ENCODE measurements at regions not wholly inside any gene's neighbourhood (a gene's known extent, or its start where the extent isn't known, plus 50 kb on each side); places are given as distances from the start of the nearest gene placed in this dataset.

GRCh38 chr10:33416691-33417090 lies 82.2 kb upstream of the NRP1 start:
- peaks cover 8% of the 10 kb centered on the region for H3K4me1 ChIP-seq (ENCODE audit: insufficient read depth, low read length, poor library complexity, severe bottlenecking)
- H3K4me3 ChIP-seq (ENCODE audit: low read depth, low read length, poor library complexity, severe bottlenecking): no peak overlapping the region
- TF ChIP-seq EZH2 (IDR thresholded peaks at IDR 0.05; ENCODE audit: borderline replicate concordance, low read depth, low read length, poor library complexity, severe bottlenecking): no peak
- no peak for TF ChIP-seq CTCF (conservative IDR thresholded peaks at IDR 0.05; ENCODE audit: low read depth, low read length)
- no peak overlapping the region for H3K27ac ChIP-seq (ENCODE audit: low read depth, low read length, poor library complexity, severe bottlenecking)
- ChIA-PET POLR2A (ENCODE audit: low non-redundant PET) (no interaction called here), CTCF (no interaction called here)
- BruUV-seq (replicated peaks): no TSS peak
- H3K36me3 ChIP-seq (ENCODE audit: insufficient read depth, low read length, poor library complexity, severe bottlenecking): no peaks in the 10 kb centered on the region
- no peak for DNase-seq (ENCODE audit: low spot score)
- H3K9me3 ChIP-seq (ENCODE audit: low read depth, low read length, poor library complexity, severe bottlenecking): no peaks in the 10 kb centered on the region
- H3K27me3 ChIP-seq (replicated peaks; ENCODE audit: insufficient read depth, low read depth, low read length, poor library complexity): no peaks in the 10 kb centered on the region
- intact Hi-C loops (cut with micrococcal nuclease; ENCODE audit: unreplicated experiment): loop anchor here (10.0 kb wide), 1 partner anchor 58 kb away; no protein-coding TSS in a partner anchor

GRCh38 chr10:33416209-33416608 lies 81.7 kb upstream of the NRP1 start:
- no peak overlapping the region for H3K27ac ChIP-seq (ENCODE audit: low read depth, low read length, poor library complexity, severe bottlenecking)
- H3K4me3 ChIP-seq (ENCODE audit: low read depth, low read length, poor library complexity, severe bottlenecking): no peak overlapping the region
- intact Hi-C loops (cut with micrococcal nuclease; ENCODE audit: unreplicated experiment): loop anchor here (10.0 kb wide), 1 partner anchor 59 kb away; no protein-coding TSS in a partner anchor
- TF ChIP-seq CTCF (conservative IDR thresholded peaks at IDR 0.05; ENCODE audit: low read depth, low read length) (no peak), EZH2 (IDR thresholded peaks at IDR 0.05; ENCODE audit: borderline replicate concordance, low read depth, low read length, poor library complexity, severe bottlenecking) (no peak)
- H3K36me3 ChIP-seq (ENCODE audit: insufficient read depth, low read length, poor library complexity, severe bottlenecking): no peaks in the 10 kb centered on the region
- no TSS peak for BruUV-seq (replicated peaks)
- no peaks in the 10 kb centered on the region for H3K9me3 ChIP-seq (ENCODE audit: low read depth, low read length, poor library complexity, severe bottlenecking)
- DNase-seq (ENCODE audit: low spot score): no peak
- ChIA-PET POLR2A (ENCODE audit: low non-redundant PET) (no interaction called here), CTCF (no interaction called here)
- H3K27me3 ChIP-seq (replicated peaks; ENCODE audit: insufficient read depth, low read depth, low read length, poor library complexity): no peaks in the 10 kb centered on the region
- peaks cover 8% of the 10 kb centered on the region for H3K4me1 ChIP-seq (ENCODE audit: insufficient read depth, low read length, poor library complexity, severe bottlenecking)

- CTCF ChIA-PET: no interaction called here
- Histone ChIP-seq H3K27ac (ENCODE audit: low read depth, low read length, poor library complexity, severe bottlenecking) (no peak overlapping the region), H3K4me1 (ENCODE audit: insufficient read depth, low read length, poor library complexity, severe bottlenecking) (peaks cover 8% of the 10 kb centered on the region), H3K9me3 (ENCODE audit: low read depth, low read length, poor library complexity, severe bottlenecking) (no peaks in the 10 kb centered on the region), H3K4me3 (ENCODE audit: low read depth, low read length, poor library complexity, severe bottlenecking) (no peak overlapping the region), H3K27me3 (replicated peaks; ENCODE audit: insufficient read depth, low read depth, low read length, poor library complexity) (no peaks in the 10 kb centered on the region), H3K36me3 (ENCODE audit: insufficient read depth, low read length, poor library complexity, severe bottlenecking) (no peaks in the 10 kb centered on the region)
- BruUV-seq (replicated peaks): no TSS peak
- TF ChIP-seq EZH2 (IDR thresholded peaks at IDR 0.05; ENCODE audit: borderline replicate concordance, low read depth, low read length, poor library complexity, severe bottlenecking) (no peak), CTCF (conservative IDR thresholded peaks at IDR 0.05; ENCODE audit: low read depth, low read length) (no peak)
- no peak for DNase-seq (ENCODE audit: low spot score)
- POLR2A ChIA-PET (ENCODE audit: low non-redundant PET): no interaction called here
- intact Hi-C loops (cut with micrococcal nuclease; ENCODE audit: unreplicated experiment): loop anchor here (10.0 kb wide), 1 partner anchor 60 kb away; no protein-coding TSS in a partner anchor
Observed at GRCh38 chr10:33414841-33415240, 80.4 kb upstream of the NRP1 start.
